Gastrocnemius medialis (tissue), 4 donors: ENCODE measurements at regions not wholly inside any gene's neighbourhood (a gene's known extent, or its start where the extent isn't known, plus 50 kb on each side); places are given as distances from the start of the nearest gene placed in this dataset.

Experiments used
- ATAC-seq, 2 donors: fragments of 150-250 bp; one replicate each; pipeline ENCODE4 v1.9.1; 2016
- DNase-seq, 2 donors: peaks; one replicate each; pipeline ENCODE4 v3.0.0-alpha.2; 2019
- H3K27ac ChIP-seq, 4 donors: fragments of 200-600 bp; sonication (generic); 1 replicate in 1 of 4; 2 replicates in 3 of 4; pipeline ENCODE4 v1.5.1; 2016 to 2018; ENCODE audit warnings: mild to moderate bottlenecking in 2 of 4, moderate library complexity in 1 of 4
- H3K27me3 ChIP-seq, 3 donors: fragments of 200-600 bp; sonication (generic) in 2 of 3; 1 replicate in 1 of 3; 2 replicates in 2 of 3; pipeline versions ENCODE4 v1.5.1 to v1.6.0; 2016 to 2019; ENCODE audit warnings: mild to moderate bottlenecking in 1 of 3, moderate library complexity in 1 of 3
- H3K36me3 ChIP-seq, 2 donors: fragments of 200-600 bp; sonication (generic) in 1 of 2; one replicate each; pipeline ENCODE4 v1.5.1; 2017 to 2018
- H3K4me1 ChIP-seq, 2 donors: fragments of 200-600 bp; sonication (generic) in 1 of 2; one replicate each; pipeline ENCODE4 v1.5.1; 2016 to 2017; ENCODE audit warnings: mild to moderate bottlenecking in 2 of 2
- H3K4me3 ChIP-seq, 4 donors: fragments of 200-600 bp; sonication (generic) in 3 of 4; 1 replicate in 1 of 4; 2 replicates in 3 of 4; pipeline ENCODE4 v1.5.1; 2016 to 2019; ENCODE audit warnings: mild to moderate bottlenecking in 2 of 4
- H3K9me3 ChIP-seq, 3 donors: fragments of 200-600 bp; sonication (generic) in 2 of 3; 1 replicate in 1 of 3; 2 replicates in 2 of 3; pipeline ENCODE4 v1.5.1; 2016 to 2019
- POLR2A ChIP-seq, 2 donors: fragments of 450-650 bp; IDR thresholded peaks; one replicate each; pipeline ENCODE4 v1.6.1; 2017; ENCODE audit warnings: antibody characterized with exemption in 2 of 2, mild to moderate bottlenecking in 2 of 2, moderate library complexity in 2 of 2
- in situ Hi-C, 4 donors: fragments of 200-750 bp; cut with MboI; loops; one replicate each; pipeline versions ENCODE4 v1.15.0 to v1.8.0; 2017; ENCODE audit warnings: low sequenced_read_pairs in 4 of 4
- intact Hi-C: fragments of 100-400 bp; cut with DNase I; formaldehyde crosslinking; loops from one replicate; pipeline ENCODE4 v1.15.1; 2023; ENCODE audit warnings: low total_unique reads
- TF ChIP-seq, protein P1 (sequence below), 5 experiments: fragments of 450-650 bp in 3 of 5; fragments of 200-600 bp in 2 of 5; sonication (generic) in 2 of 5; IDR thresholded peaks in 4 of 5; conservative IDR thresholded peaks in 1 of 5; 1 replicate in 4 of 5; 2 replicates in 1 of 5; pipeline ENCODE4 v1.5.1; 2016 to 2019; ENCODE audit warnings: antibody characterized with exemption in 5 of 5, mild to moderate bottlenecking in 3 of 5, moderate library complexity in 3 of 5

DNA sequence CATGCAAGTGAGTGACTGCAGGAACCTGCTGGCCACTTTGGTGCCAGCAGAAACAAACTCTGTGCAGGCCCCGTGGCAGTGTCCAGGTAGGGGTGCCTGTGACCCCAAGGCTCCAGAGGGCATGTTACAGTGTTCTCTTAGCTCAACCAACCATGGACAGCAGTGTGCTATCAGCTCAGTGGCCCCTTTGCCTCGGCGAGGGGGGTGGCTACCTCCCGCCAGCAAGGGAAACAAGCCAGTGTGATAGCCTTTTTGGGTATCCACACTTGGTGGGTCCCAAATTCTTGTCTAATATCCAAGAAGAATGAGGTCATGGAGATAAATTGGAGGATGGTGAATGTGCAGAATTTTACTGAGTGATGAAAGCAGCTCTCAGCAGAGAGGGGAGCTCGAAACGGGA is 298.6 kb upstream of the SLC30A5 start:
- Histone ChIP-seq H3K27me3 (no peaks in the 10 kb centered on the region), H3K4me1 (peaks cover 9 to 11% of the 10 kb centered on the region in 2 donors), H3K27ac (no peak overlapping the region), H3K36me3 (no peaks in the 10 kb centered on the region), H3K4me3 (no peak overlapping the region), H3K9me3 (no peaks in the 10 kb centered on the region)
- ATAC-seq = no peak
- DNase-seq = no peak
- in situ Hi-C loops = no loop called here
- intact Hi-C loops = no loop called here
- no peak for TF ChIP-seq POLR2A (IDR thresholded peaks at IDR 0.05)
- TF ChIP-seq, protein P1, sequence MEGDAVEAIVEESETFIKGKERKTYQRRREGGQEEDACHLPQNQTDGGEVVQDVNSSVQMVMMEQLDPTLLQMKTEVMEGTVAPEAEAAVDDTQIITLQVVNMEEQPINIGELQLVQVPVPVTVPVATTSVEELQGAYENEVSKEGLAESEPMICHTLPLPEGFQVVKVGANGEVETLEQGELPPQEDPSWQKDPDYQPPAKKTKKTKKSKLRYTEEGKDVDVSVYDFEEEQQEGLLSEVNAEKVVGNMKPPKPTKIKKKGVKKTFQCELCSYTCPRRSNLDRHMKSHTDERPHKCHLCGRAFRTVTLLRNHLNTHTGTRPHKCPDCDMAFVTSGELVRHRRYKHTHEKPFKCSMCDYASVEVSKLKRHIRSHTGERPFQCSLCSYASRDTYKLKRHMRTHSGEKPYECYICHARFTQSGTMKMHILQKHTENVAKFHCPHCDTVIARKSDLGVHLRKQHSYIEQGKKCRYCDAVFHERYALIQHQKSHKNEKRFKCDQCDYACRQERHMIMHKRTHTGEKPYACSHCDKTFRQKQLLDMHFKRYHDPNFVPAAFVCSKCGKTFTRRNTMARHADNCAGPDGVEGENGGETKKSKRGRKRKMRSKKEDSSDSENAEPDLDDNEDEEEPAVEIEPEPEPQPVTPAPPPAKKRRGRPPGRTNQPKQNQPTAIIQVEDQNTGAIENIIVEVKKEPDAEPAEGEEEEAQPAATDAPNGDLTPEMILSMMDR (IDR thresholded peaks at IDR 0.05 in 4 of 5, conservative IDR thresholded peaks at IDR 0.05 in 1 of 5) = no peak

DNA sequence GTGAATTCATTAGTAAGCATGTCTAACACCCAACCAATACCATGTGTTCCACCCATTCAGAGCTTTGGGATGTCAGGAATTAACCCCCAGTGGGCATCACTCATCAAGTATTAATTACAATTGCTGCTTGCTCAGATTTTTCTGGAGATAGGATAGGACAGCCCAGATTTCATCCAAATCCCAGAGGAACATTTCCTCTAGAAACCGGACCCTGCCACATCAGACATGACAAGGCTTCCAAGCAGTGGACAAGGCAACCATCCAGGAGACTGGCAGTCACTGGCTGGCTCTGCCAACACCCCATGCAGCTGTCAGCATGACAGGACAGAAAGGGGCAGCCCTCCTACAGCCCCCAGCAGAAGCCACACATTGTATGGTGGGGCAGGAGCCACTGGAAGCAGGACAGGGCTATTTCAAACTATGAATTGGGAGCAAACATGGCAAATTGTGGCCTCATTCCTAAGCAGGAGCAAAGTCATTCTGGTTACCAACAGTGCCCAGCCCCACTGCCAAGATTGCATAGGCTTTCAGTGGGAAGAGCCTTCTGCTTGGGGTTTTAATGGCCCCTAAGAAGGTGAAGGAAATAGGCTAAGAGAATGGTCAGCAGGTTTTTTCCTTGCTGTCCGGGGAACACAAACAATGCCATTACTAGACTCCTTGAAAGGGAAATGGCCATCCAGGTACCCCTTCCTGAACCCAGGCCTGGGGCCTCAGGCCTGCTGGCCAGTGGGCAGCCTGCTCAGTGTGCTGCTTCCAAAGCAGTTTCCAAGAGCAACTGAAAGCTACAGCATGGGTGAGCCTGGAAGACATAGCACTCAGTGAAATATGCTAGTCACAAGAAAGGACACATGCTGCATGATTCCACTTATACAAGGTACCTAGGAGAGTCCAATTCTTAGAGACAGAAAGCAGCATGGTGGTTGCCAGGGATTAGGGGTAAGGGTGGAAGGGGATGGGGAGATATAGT is 294.7 kb upstream of the SLC30A5 start:
- no peaks in the 10 kb centered on the region for H3K9me3 ChIP-seq
- H3K27ac ChIP-seq = peak overlapping the region; percentile 59 to 67 (median 62)
- peaks cover 32 to 39% of the 10 kb centered on the region in 2 donors for H3K4me1 ChIP-seq
- TF ChIP-seq, protein P1 (IDR thresholded peaks at IDR 0.05 in 4 of 5, conservative IDR thresholded peaks at IDR 0.05 in 1 of 5) = no peak
- TF ChIP-seq POLR2A (IDR thresholded peaks at IDR 0.05) = no peak
- no peaks in the 10 kb centered on the region for H3K36me3 ChIP-seq
- H3K27me3 ChIP-seq = no peaks in the 10 kb centered on the region
- intact Hi-C loops (no loop called here), in situ Hi-C loops (no loop called here)
- H3K4me3 ChIP-seq = no peak overlapping the region
- peak in 1 of 2 donors; percentile 48 for DNase-seq
- peak; percentile 17 to 55 for ATAC-seq

DNA sequence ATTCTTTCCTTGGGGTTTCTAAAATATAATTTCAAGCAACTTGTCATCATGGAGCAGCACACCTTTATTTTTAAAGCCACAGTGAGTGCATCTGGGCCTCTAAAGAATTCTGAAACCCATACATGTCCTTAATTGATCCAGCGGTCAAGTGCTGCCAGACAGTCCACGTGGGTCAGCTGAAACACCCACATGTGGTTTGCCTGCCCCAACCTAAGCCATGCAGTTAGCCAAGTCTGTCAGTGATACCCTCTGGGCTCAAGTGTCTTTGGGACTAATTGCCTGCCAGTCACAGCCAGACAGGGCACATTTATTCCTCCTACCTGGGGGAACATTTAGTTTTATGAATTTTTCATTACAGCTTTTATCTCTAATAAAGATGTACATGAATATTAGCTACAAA is 291.4 kb upstream of the SLC30A5 start:
- ATAC-seq (peak; percentile 50 to 60), DNase-seq (peak; percentile 23 to 48)
- intact Hi-C loops (loop anchor here (1.0 to 5.0 kb wide), 3 partner anchors 56 to 515 kb away; no protein-coding TSS in a partner anchor), in situ Hi-C loops (no loop called here)
- Histone ChIP-seq H3K9me3 (no peaks in the 10 kb centered on the region), H3K4me3 (no peak overlapping the region), H3K27me3 (no peaks in the 10 kb centered on the region), H3K36me3 (no peaks in the 10 kb centered on the region), H3K27ac (peak overlapping the region; percentile 65 to 83 (median 74)), H3K4me1 (peaks cover 40 to 45% of the 10 kb centered on the region in 2 donors)
- TF ChIP-seq, protein P1 (IDR thresholded peaks at IDR 0.05 in 4 of 5, conservative IDR thresholded peaks at IDR 0.05 in 1 of 5) = no peak
- TF ChIP-seq POLR2A (IDR thresholded peaks at IDR 0.05) = no peak

DNA sequence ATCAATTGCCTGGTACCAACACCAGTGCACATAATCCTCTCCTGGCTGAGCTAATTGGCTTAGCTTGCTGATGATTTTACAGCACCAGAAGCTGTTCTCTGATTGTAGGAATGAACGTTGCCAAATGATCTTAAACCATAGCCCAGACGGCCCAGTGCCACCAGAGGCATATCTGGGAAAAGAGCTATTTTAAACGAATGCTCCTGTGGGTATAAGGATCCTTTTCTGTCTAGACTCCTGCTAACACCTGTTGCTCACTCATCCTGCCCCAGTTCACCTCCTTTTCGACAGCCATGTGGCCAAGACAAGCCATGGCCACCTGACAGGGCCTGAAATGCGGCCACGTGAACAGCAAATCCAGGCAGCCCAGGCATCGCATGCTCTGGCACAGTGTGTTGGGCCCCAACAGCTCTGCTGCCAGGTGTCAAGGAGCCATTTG is 289.9 kb upstream of the SLC30A5 start:
- DNase-seq (peak; percentile 69 to 80), ATAC-seq (peak; percentile 88 to 90)
- H3K27ac ChIP-seq = peak overlapping the region; percentile 67 to 83 (median 74)

More for the DNA sequence above, 289.9 kb upstream of the SLC30A5 start:
- Histone ChIP-seq H3K36me3 (no peaks in the 10 kb centered on the region), H3K4me3 (no peak overlapping the region), H3K4me1 (peaks cover 38 to 40% of the 10 kb centered on the region in 2 donors), H3K27me3 (no peaks in the 10 kb centered on the region), H3K9me3 (no peaks in the 10 kb centered on the region)
- TF ChIP-seq, protein P1 (IDR thresholded peaks at IDR 0.05 in 4 of 5, conservative IDR thresholded peaks at IDR 0.05 in 1 of 5) = no peak
- intact Hi-C loops (loop anchor here (5.0 kb wide), 1 partner anchor 517 kb away; no protein-coding TSS in a partner anchor), in situ Hi-C loops (no loop called here)
